Fibroblast of mammary gland (primary cell): ENCODE measurements at regions not wholly inside any gene's neighbourhood (a gene's known extent, or its start where the extent isn't known, plus 50 kb on each side); places are given as distances from the start of the nearest gene placed in this dataset.

ENCODE experiments used
- DNase-seq: peaks from one replicate; pipeline ENCODE4 v3.0.0-alpha.2; 2010; ENCODE audit warnings: low read depth
- H3K4me3 ChIP-seq: 2 replicates; pipeline ENCODE4 v1.5.1; 2011; ENCODE audit warnings: low read depth, mild to moderate bottlenecking, low read length, moderate library complexity; ENCODE audit not compliant: control insufficient read depth
- TF ChIP-seq, protein P1 (sequence below): conservative IDR thresholded peaks from 2 replicates; pipeline ENCODE4 v1.5.1; 2011; ENCODE audit warnings: low read depth, low read length, inconsistent platforms; ENCODE audit not compliant: control insufficient read depth, insufficient read depth

DNA sequence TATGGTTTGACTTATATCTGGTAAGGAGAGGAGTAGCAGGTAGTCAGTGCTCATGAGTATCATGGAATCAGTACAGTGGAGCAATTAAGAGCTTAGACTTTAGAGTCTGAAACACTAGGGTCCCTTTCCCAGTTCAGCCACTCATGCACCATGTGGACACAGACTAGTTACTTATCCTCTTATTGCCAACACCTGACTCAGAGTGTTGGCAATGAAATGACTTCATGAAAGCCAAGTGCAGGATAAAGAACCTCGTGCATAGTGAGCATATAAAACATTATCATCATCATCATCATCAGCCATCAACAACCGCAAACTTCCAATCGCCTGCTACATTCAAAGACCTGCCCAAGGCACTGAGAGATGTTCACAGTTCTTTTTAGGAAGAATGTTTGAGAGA, 164.2 kb downstream of the FOXO1 start:
- H3K4me3 ChIP-seq = no peak overlapping the region
- DNase-seq = peak; percentile 77
- TF ChIP-seq, protein P1, sequence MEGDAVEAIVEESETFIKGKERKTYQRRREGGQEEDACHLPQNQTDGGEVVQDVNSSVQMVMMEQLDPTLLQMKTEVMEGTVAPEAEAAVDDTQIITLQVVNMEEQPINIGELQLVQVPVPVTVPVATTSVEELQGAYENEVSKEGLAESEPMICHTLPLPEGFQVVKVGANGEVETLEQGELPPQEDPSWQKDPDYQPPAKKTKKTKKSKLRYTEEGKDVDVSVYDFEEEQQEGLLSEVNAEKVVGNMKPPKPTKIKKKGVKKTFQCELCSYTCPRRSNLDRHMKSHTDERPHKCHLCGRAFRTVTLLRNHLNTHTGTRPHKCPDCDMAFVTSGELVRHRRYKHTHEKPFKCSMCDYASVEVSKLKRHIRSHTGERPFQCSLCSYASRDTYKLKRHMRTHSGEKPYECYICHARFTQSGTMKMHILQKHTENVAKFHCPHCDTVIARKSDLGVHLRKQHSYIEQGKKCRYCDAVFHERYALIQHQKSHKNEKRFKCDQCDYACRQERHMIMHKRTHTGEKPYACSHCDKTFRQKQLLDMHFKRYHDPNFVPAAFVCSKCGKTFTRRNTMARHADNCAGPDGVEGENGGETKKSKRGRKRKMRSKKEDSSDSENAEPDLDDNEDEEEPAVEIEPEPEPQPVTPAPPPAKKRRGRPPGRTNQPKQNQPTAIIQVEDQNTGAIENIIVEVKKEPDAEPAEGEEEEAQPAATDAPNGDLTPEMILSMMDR = no peak

DNA sequence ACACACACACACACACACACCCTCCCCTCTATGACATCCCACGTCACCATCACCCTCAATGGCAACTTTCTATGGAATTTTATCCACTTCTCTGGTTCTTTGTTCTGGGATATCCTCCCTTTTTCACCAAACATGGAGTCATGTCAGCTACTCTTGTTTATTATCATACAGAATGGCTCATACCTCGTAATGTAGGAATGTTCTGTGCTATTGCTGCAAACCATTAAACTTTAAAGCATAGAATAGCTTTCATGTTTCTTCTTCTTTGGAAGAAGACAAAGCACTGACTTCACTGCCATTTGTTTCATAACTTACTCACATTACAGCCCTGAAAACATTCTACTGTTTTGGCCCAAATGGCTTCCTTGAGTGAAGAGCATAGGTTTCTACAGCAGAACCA, 163.4 kb downstream of the FOXO1 start:
- no peak overlapping the region for H3K4me3 ChIP-seq
- peak; percentile 14 for DNase-seq
- TF ChIP-seq, protein P1 = no peak

DNA sequence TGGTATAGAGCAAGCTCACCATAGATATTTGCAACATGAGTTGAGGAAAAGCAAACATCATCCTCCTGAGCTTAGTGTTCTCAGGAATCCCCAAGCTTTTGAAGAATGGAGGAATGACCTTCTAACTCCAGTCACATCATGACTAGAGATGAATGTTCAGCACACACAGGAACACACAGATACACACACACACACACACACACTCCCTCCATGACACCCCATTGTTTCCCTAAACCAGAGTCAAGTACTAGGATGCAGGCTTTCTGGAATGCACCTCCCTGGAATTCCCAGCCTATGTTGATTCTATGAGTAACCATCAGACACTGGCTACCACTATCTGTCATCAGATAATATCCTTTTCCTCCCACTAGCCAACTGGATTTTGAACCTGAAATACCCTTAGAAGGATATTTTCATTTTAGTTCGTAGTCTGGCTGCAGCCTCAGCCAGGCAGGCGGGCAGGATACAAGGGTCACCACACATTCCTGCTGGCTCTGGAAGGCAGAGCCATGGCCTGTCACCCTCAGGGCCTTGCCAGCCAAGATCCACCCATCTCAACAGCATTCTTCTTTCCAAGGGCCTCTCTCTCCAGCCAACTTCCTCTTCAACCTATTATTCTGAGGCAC, 162.4 kb downstream of the FOXO1 start:
- TF ChIP-seq, protein P1 = no peak
- DNase-seq = peak; percentile 83
- H3K4me3 ChIP-seq = no peak overlapping the region

DNA sequence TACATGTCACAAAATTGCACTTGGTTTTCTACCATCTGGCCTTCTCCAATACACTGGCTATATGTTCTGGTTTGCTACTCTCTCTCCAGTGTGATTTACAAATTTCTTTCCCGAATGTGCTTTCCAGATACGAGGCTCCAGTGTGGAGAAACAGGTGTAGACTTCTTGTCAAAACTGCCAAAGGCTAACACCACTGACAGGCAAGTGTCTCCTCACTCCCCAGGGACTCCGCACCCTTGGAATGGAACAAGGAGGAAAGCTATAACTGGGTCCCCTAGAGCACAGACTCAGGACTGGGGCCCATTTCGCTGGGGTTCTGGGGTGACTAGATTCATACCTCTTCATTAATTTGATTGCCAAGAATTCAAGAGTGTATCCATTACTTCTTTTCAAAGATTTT, 161.8 kb downstream of the FOXO1 start:
- TF ChIP-seq, protein P1 = no peak
- no peak for DNase-seq
- H3K4me3 ChIP-seq = no peak overlapping the region

DNA sequence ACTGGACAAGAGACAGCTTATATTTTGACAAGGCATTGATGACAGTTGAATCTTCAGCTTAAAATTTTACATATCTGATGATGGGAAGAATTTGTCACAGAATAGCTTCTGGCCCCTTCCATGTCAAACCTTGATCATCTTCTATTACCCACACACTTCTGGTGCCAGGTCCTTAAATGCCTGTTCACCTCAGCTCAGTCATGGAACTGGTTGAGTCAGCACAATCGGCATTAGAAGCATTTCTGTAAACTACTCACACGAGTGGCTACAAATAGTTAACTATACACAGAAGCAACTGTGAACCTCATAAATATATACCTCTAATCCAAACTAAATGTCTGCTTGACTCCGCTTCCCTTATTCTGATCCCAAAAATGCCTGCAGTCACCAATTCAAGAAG, 161.2 kb downstream of the FOXO1 start:
- TF ChIP-seq, protein P1 = no peak
- H3K4me3 ChIP-seq = no peak overlapping the region
- DNase-seq = no peak
